B cell (primary cell): ENCODE measurements at regions not wholly inside any gene's neighbourhood (a gene's known extent, or its start where the extent isn't known, plus 50 kb on each side); places are given as distances from the start of the nearest gene placed in this dataset.

Experiments used
- ATAC-seq: fragments of 200-7000 bp; cut with Tn5 transposase; one replicate; pipeline ENCODE4 v1.10.0; 2021; ENCODE audit warnings: low read depth, mild to moderate bottlenecking, moderate number of reproducible peaks, moderate library complexity
- CTCF ChIA-PET: fragments of 350-600 bp; sonication (Branson Sonifier 250); formaldehyde crosslinking; loops from one replicate; lab custom pipeline; 2021; ENCODE audit warnings: antibody characterized with exemption, inconsistent platforms; lab: Charles Lee
- POLR2A ChIA-PET: fragments of 350-600 bp; sonication (Branson Sonifier 250); formaldehyde crosslinking; loops from one replicate; lab custom pipeline; 2021; ENCODE audit warnings: antibody characterized with exemption; lab: Charles Lee
- DNase-seq: peaks from one replicate; pipeline ENCODE4 v3.0.0; 2013
- H2AFZ ChIP-seq: 2 replicates; pipeline ENCODE4 v1.6.1; 2012; ENCODE audit warnings: mild to moderate bottlenecking, low read depth, low read length; ENCODE audit not compliant: insufficient read depth, poor library complexity, severe bottlenecking
- H3K27ac ChIP-seq, 2 donors: 1 replicate in 1 of 2; 2 replicates in 1 of 2; pipeline ENCODE4 v1.5.1; 2012 to 2013; ENCODE audit warnings: low read length in 2 of 2, mild to moderate bottlenecking in 2 of 2, moderate library complexity in 1 of 2
- H3K27me3 ChIP-seq, 4 experiments: fragments of 200-600 bp in 1 of 4; sonication (generic) in 1 of 4; replicated peaks in 1 of 4; 1 replicate in 2 of 4; 2 replicates in 2 of 4; pipeline versions ENCODE4 v1.6.1 to v1.7.0; 2013 to 2016; ENCODE audit warnings: low read length in 3 of 4, mild to moderate bottlenecking in 2 of 4, mixed read lengths in 1 of 4, moderate library complexity in 1 of 4; ENCODE audit not compliant: insufficient read depth in 4 of 4, control insufficient read depth in 3 of 4; ENCODE audit errors: control extremely low read depth in 1 of 4
- H3K36me3 ChIP-seq, 2 experiments: replicated peaks in 1 of 2; 1 replicate in 1 of 2; 2 replicates in 1 of 2; pipeline versions ENCODE4 v1.6.1 to v1.7.1; 2013; ENCODE audit warnings: low read length in 1 of 2; ENCODE audit not compliant: insufficient read depth in 2 of 2, control insufficient read depth in 1 of 2; ENCODE audit errors: control extremely low read depth in 1 of 2, extremely low read depth in 1 of 2
- H3K4me1 ChIP-seq, 2 donors: fragments of 200-600 bp in 1 of 2; sonication (generic) in 1 of 2; 1 replicate in 1 of 2; 2 replicates in 1 of 2; pipeline versions ENCODE4 v1.5.1 to v1.6.1; 2013 to 2017; ENCODE audit warnings: low read length in 2 of 2; ENCODE audit not compliant: control insufficient read depth in 2 of 2, insufficient read depth in 2 of 2
- H3K4me2 ChIP-seq: replicated peaks from 2 replicates; pipeline ENCODE3; 2012; ENCODE audit warnings: mild to moderate bottlenecking, low read depth, low read length; ENCODE audit not compliant: poor library complexity, severe bottlenecking
- H3K4me3 ChIP-seq, 5 experiments: fragments of 200-600 bp in 1 of 5; sonication (generic) in 1 of 5; 1 replicate in 3 of 5; 2 replicates in 2 of 5; pipeline versions ENCODE4 v1.5.1 to v1.7.0; 2011 to 2016; ENCODE audit warnings: low read length in 4 of 5, mild to moderate bottlenecking in 4 of 5, low read depth in 2 of 5, control low read depth in 1 of 5, moderate library complexity in 1 of 5; ENCODE audit not compliant: insufficient read depth in 1 of 5; ENCODE audit errors: control extremely low read depth in 1 of 5, extremely low read depth in 1 of 5
- H3K79me2 ChIP-seq: fragments of 200-600 bp; sonication (generic); one replicate; pipeline ENCODE4 v1.6.0; 2016; ENCODE audit warnings: low read length; ENCODE audit not compliant: control insufficient read depth, insufficient read depth
- H3K9ac ChIP-seq: fragments of 200-600 bp; sonication (generic); 2 replicates; pipeline ENCODE4 v1.6.1; 2017; ENCODE audit warnings: mild to moderate bottlenecking, low read length, moderate library complexity
- H3K9me3 ChIP-seq, 3 donors: one replicate each; pipeline versions ENCODE4 v1.6.1 to v1.7.1; 2013; ENCODE audit warnings: low read length in 2 of 3; ENCODE audit not compliant: control insufficient read depth in 2 of 3, insufficient read depth in 1 of 3; ENCODE audit errors: control extremely low read depth in 1 of 3
- H4K20me1 ChIP-seq: 2 replicates; pipeline ENCODE4 v1.6.0; 2012; ENCODE audit warnings: mild to moderate bottlenecking, low read length; ENCODE audit not compliant: insufficient read depth, control insufficient read depth, poor library complexity, severe bottlenecking
- H3K27ac Mint-ChIP-seq: one replicate; pipeline ENCODE4 v1.8.0; 2021; ENCODE audit warnings: mixed read lengths
- H3K27me3 Mint-ChIP-seq: one replicate; pipeline ENCODE4 v1.8.0; 2021; ENCODE audit warnings: mixed read lengths
- H3K4me1 Mint-ChIP-seq: one replicate; pipeline ENCODE4 v1.8.0; 2021; ENCODE audit warnings: mixed read lengths
- H3K4me3 Mint-ChIP-seq: one replicate; pipeline ENCODE4 v1.8.0; 2021; ENCODE audit warnings: mixed read lengths
- H3K9me3 Mint-ChIP-seq: one replicate; pipeline ENCODE4 v1.8.0; 2022; ENCODE audit warnings: mixed read lengths; ENCODE audit not compliant: insufficient read depth
- EZH2 ChIP-seq: IDR thresholded peaks from 2 replicates; pipeline ENCODE4 v1.6.1; 2012; ENCODE audit warnings: borderline replicate concordance, low read depth, mild to moderate bottlenecking, moderate library complexity, low read length; ENCODE audit not compliant: insufficient read depth, poor library complexity, severe bottlenecking
- WGBS: methylation state at CpG from one replicate; pipeline ENCODE4 v1.1.5; 2013; ENCODE audit warnings: missing lambda C conversion rate; ENCODE audit not compliant: insufficient coverage; 5-methylcytosine and 5-hydroxymethylcytosine counted together
- intact Hi-C: fragments of 100-400 bp; cut with micrococcal nuclease; formaldehyde crosslinking; loops from one replicate; pipeline ENCODE4 v1.10.0; 2022
- TF ChIP-seq, protein P1 (sequence below): fragments of 200-600 bp; IDR thresholded peaks from one replicate; pipeline ENCODE4 v1.8.0; 2022; ENCODE audit warnings: antibody characterized with exemption, mild to moderate bottlenecking

DNA sequence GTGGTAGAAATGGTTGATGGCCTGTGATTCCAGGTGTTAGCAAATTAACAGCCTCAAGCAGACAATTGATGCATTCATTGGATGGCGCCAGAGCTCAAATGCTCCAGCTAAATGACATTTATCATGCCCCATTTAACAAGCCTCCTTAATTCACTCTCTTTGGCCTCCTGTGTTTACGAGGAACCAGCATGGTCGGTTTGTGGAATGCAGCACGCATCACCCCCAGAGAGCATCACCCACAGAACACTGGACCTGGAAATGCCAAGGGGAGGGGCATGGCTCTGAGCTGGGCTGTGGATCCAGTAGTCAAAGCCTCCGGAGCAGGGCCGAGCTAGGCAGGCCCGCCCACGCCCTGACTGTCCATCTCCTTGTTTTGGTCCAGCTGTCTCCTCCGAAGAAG is 434.0 kb downstream of the GADD45G start:
- ChIA-PET POLR2A (no interaction called here), CTCF (no interaction called here)
- no peaks in the 10 kb centered on the region for H3K4me1 ChIP-seq
- no peaks in the 10 kb centered on the region for H3K79me2 ChIP-seq
- ATAC-seq (no peak), DNase-seq (no peak)
- H3K36me3 ChIP-seq: no peaks in the 10 kb centered on the region
- TF ChIP-seq, protein P1, sequence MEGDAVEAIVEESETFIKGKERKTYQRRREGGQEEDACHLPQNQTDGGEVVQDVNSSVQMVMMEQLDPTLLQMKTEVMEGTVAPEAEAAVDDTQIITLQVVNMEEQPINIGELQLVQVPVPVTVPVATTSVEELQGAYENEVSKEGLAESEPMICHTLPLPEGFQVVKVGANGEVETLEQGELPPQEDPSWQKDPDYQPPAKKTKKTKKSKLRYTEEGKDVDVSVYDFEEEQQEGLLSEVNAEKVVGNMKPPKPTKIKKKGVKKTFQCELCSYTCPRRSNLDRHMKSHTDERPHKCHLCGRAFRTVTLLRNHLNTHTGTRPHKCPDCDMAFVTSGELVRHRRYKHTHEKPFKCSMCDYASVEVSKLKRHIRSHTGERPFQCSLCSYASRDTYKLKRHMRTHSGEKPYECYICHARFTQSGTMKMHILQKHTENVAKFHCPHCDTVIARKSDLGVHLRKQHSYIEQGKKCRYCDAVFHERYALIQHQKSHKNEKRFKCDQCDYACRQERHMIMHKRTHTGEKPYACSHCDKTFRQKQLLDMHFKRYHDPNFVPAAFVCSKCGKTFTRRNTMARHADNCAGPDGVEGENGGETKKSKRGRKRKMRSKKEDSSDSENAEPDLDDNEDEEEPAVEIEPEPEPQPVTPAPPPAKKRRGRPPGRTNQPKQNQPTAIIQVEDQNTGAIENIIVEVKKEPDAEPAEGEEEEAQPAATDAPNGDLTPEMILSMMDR: no peak
- TF ChIP-seq EZH2: no peak
- Mint-ChIP-seq H3K27me3 (no peaks in the 10 kb centered on the region), H3K4me3 (no peak overlapping the region), H3K9me3 (no peaks in the 10 kb centered on the region), H3K27ac (no peak overlapping the region), H3K4me1 (no peaks in the 10 kb centered on the region)
- no peaks in the 10 kb centered on the region for H3K9me3 ChIP-seq
- no peak overlapping the region for H3K27ac ChIP-seq
- H4K20me1 ChIP-seq: no peaks in the 10 kb centered on the region
- H3K4me2 ChIP-seq: no peak overlapping the region
- no peak overlapping the region for H3K4me3 ChIP-seq
- no peak overlapping the region for H3K9ac ChIP-seq
- no peak overlapping the region for H2AFZ ChIP-seq
- 97% methylated on average over 9 of the region's 9 CpGs for WGBS
- intact Hi-C loops: no loop called here
- H3K27me3 ChIP-seq: no peaks in the 10 kb centered on the region

DNA sequence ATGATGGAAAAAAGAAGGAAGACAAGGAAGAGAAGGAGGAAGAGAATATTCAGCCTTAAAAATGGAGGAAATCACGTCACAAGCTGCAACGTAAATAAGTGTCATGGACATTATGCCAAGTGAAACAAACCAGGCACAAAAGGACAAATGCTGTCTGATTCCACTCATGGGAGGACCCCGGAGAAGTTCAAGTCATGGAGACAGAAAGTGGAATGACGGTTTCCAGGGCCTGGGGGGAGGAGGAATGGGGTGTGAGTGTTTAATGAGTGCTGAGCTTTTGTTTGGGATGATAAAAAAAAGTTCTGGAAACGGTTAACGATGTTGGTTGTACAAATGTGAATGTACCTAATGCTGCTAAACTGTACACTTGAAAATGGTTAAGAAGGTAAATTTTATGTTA is 439.5 kb downstream of the GADD45G start:
- no peaks in the 10 kb centered on the region for H4K20me1 ChIP-seq
- H3K9ac ChIP-seq: no peak overlapping the region
- no peaks in the 10 kb centered on the region for H3K4me1 ChIP-seq
- ATAC-seq: no peak
- no peaks in the 10 kb centered on the region for H3K27me3 Mint-ChIP-seq
- intact Hi-C loops: no loop called here
- no peak for DNase-seq
- no peaks in the 10 kb centered on the region for H3K4me1 Mint-ChIP-seq
- TF ChIP-seq EZH2: no peak
- TF ChIP-seq, protein P1: no peak
- H3K36me3 ChIP-seq: no peaks in the 10 kb centered on the region
- no peak overlapping the region for H3K4me3 ChIP-seq
- H3K27me3 ChIP-seq: no peaks in the 10 kb centered on the region
- no peak overlapping the region for H3K27ac ChIP-seq
- 89% methylated on average over 4 of the region's 6 CpGs for WGBS
- H3K9me3 Mint-ChIP-seq: peaks cover 4% of the 10 kb centered on the region
- ChIA-PET CTCF (interaction anchor here (1.2 to 1.3 kb wide), 2 partner anchors 442 to 446 kb away, joined by 4 to 6 read pairs; no protein-coding TSS in a partner anchor), POLR2A (interaction anchor here (0.6 kb wide), 1 partner anchor 603 kb away, joined by 4 read pairs; no protein-coding TSS in a partner anchor)
- no peak overlapping the region for H3K27ac Mint-ChIP-seq
- H3K79me2 ChIP-seq: no peaks in the 10 kb centered on the region
- H3K4me3 Mint-ChIP-seq: no peak overlapping the region
- H3K9me3 ChIP-seq: no peaks in the 10 kb centered on the region
- no peak overlapping the region for H3K4me2 ChIP-seq
- H2AFZ ChIP-seq: no peak overlapping the region
